ENCODE measurements at regions not wholly inside any gene's neighbourhood (a gene's known extent, or its start where the extent isn't known, plus 50 kb on each side); places are given as distances from the start of the nearest gene placed in this dataset.

DNA sequence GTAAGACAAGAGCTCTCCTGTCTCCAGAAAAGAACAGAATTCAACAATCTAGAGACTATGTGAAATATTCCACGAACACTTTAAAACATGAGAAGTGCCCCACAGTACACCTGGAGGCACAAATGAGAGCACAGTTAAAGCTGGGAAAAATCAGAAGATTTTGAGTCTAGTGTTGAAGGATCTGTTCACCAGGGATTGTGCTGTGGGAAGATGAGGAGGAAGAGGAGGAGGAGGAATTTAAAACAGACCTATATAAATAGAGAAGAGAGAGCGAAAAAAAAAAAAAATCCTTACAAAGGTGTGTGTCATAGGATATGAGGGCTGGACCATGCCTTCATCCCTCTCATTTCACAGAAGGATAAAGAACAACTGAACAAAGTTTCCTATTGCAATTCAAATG is 361.0 kb upstream of the SEMA6D start:
- intact Hi-C loops (cut with DNase I; ENCODE audit: low total_unique reads) = no loop called here
- Histone ChIP-seq H3K4me3 (no peak overlapping the region), H3K36me3 (no peaks in the 10 kb centered on the region), H3K9me3 (no peaks in the 10 kb centered on the region), H3K27me3 (no peaks in the 10 kb centered on the region), H3K27ac (no peak overlapping the region), H3K4me1 (no peaks in the 10 kb centered on the region)
- TF ChIP-seq POLR2A (IDR thresholded peaks at IDR 0.05) = no peak
- TF ChIP-seq, protein P1, sequence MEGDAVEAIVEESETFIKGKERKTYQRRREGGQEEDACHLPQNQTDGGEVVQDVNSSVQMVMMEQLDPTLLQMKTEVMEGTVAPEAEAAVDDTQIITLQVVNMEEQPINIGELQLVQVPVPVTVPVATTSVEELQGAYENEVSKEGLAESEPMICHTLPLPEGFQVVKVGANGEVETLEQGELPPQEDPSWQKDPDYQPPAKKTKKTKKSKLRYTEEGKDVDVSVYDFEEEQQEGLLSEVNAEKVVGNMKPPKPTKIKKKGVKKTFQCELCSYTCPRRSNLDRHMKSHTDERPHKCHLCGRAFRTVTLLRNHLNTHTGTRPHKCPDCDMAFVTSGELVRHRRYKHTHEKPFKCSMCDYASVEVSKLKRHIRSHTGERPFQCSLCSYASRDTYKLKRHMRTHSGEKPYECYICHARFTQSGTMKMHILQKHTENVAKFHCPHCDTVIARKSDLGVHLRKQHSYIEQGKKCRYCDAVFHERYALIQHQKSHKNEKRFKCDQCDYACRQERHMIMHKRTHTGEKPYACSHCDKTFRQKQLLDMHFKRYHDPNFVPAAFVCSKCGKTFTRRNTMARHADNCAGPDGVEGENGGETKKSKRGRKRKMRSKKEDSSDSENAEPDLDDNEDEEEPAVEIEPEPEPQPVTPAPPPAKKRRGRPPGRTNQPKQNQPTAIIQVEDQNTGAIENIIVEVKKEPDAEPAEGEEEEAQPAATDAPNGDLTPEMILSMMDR (IDR thresholded peaks at IDR 0.05) = no peak
- DNase-seq = no peak

DNA sequence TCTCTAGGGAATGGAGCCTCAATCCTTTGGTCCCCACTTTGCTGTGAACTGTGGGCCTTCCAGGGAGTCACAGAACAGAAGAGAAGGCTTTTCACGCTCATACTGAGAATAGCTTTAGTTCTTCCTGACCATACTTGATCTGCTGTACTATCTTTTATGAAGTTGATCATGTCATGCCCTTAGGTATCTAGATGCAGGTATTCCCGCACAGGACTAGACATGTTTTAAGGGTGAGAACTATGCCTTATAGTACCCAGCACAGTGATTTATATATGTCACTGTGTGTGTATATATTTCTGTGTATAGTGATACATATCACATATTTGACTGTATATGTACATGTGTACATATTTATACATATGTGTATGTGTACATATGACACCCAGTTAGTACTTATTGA is 358.4 kb upstream of the SEMA6D start:
- H3K27me3 ChIP-seq = no peaks in the 10 kb centered on the region
- intact Hi-C loops (cut with DNase I; ENCODE audit: low total_unique reads) = no loop called here
- DNase-seq = no peak
- TF ChIP-seq POLR2A (IDR thresholded peaks at IDR 0.05) = no peak
- TF ChIP-seq, protein P1 (IDR thresholded peaks at IDR 0.05) = no peak
- no peaks in the 10 kb centered on the region for H3K9me3 ChIP-seq
- H3K36me3 ChIP-seq = no peaks in the 10 kb centered on the region
- no peak overlapping the region for H3K4me3 ChIP-seq
- no peaks in the 10 kb centered on the region for H3K4me1 ChIP-seq
- H3K27ac ChIP-seq = no peak overlapping the region

DNA sequence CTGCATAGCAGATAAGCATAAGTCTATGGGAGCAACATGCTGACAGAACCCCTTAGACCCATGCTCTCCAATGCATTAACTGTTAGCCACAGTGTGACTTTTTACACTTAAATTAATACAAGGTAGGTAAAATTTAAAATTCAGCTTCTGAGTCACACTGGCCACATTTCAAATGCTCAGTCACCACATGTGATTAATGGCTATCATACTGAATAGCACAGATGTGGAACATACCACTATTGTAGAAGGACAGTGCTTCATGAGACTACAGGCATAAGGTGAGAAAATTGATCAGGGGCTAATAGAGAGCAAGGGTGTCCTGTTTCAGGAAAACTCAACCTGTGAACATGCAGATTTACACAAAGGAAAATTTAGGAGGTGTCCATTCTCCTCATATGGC is 357.0 kb upstream of the SEMA6D start:
- no peak for TF ChIP-seq POLR2A (IDR thresholded peaks at IDR 0.05)
- TF ChIP-seq, protein P1 (IDR thresholded peaks at IDR 0.05) = no peak
- Histone ChIP-seq H3K4me3 (no peak overlapping the region), H3K27me3 (no peaks in the 10 kb centered on the region), H3K36me3 (no peaks in the 10 kb centered on the region), H3K27ac (no peak overlapping the region), H3K4me1 (no peaks in the 10 kb centered on the region), H3K9me3 (no peaks in the 10 kb centered on the region)
- intact Hi-C loops (cut with DNase I; ENCODE audit: low total_unique reads) = no loop called here
- DNase-seq = no peak

DNA sequence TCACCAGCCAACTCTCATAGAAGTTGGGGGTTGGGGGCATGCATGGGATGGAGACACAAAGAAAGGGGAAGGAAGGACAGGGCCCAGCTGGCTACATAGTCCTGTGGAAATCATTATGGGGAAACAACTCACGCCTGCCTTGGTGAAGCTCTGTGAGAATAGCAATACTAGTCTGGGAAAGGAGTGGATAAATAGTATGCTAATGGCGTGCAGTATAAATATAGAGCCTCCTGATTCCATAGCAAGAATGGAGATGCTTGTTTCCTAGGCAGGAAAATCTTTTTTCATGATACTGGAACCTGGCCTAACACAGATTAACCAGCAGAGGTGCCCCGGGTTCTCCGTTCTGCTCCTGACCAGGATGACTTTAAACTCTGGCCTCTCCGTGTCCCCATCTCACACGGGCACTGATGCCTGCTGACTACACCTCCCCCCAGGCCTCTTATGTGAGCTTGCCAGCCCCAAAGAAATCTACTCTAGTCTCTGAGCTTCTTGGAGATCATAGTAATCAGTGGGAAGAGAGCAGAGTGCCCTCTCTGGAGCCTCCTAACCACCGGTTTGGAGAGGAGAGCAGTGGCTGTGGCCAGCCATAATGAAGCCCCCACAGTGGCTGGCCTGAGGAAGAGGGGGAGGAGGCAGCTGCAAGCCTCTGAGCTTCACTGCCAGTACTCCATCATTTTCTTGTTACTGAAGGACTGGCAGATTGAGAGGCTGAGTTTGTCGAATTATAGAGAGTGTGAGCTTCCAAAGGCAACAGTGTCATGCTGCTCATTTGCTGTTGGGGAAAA is 355.0 kb upstream of the SEMA6D start:
- no peak for TF ChIP-seq POLR2A (IDR thresholded peaks at IDR 0.05)
- no peaks in the 10 kb centered on the region for H3K9me3 ChIP-seq
- H3K4me3 ChIP-seq = no peak overlapping the region
- no peaks in the 10 kb centered on the region for H3K4me1 ChIP-seq
- H3K27me3 ChIP-seq = no peaks in the 10 kb centered on the region
- intact Hi-C loops (cut with DNase I; ENCODE audit: low total_unique reads) = no loop called here
- H3K36me3 ChIP-seq = no peaks in the 10 kb centered on the region
- no peak for DNase-seq
- H3K27ac ChIP-seq = no peak overlapping the region

DNA sequence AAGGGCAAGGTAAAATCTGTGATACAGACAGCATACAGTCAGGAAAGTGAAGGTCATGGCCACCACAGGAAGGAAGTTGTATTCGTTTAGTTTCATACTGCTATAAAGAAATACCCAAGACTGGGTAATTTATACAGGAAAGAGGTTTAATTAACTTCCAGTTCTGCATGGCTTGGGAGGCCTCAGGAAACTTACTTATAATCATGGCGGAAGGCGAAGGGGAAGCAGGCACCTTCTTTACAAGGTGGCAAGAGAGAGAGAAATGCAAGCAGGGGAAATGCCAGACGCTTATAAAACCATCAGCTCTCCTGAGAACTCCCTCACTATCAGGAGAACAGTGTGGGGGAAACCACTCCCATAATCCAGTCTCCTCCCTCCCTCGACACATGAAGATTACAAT is 353.7 kb upstream of the SEMA6D start:
- intact Hi-C loops (cut with DNase I; ENCODE audit: low total_unique reads) = no loop called here
- Histone ChIP-seq H3K36me3 (no peaks in the 10 kb centered on the region), H3K27me3 (no peaks in the 10 kb centered on the region), H3K27ac (no peak overlapping the region), H3K9me3 (no peaks in the 10 kb centered on the region), H3K4me3 (no peak overlapping the region), H3K4me1 (no peaks in the 10 kb centered on the region)
- no peak for TF ChIP-seq POLR2A (IDR thresholded peaks at IDR 0.05)
- TF ChIP-seq, protein P1 (IDR thresholded peaks at IDR 0.05) = no peak
- DNase-seq = no peak

Measured in uterus (tissue), 3 donors.